GM21447 (cell line): ENCODE measurements at regions not wholly inside any gene's neighbourhood (a gene's known extent, or its start where the extent isn't known, plus 50 kb on each side); places are given as distances from the start of the nearest gene placed in this dataset.
"Not testable (repeated sequence)": the region's sequence is repeated elsewhere in the genome, so short reads cannot be mapped to it uniquely, and the experiment has no call there.

Experiments
- ATAC-seq: cut with Tn5 transposase; IDR thresholded peaks from one replicate; pipeline ENCODE4 v1.9.1; 2021; ENCODE audit not compliant: unreplicated experiment

GRCh38 chr1:213622365-213623063, 365.3 kb upstream of the PROX1 start:
- peak; percentile 77 for ATAC-seq

DNA sequence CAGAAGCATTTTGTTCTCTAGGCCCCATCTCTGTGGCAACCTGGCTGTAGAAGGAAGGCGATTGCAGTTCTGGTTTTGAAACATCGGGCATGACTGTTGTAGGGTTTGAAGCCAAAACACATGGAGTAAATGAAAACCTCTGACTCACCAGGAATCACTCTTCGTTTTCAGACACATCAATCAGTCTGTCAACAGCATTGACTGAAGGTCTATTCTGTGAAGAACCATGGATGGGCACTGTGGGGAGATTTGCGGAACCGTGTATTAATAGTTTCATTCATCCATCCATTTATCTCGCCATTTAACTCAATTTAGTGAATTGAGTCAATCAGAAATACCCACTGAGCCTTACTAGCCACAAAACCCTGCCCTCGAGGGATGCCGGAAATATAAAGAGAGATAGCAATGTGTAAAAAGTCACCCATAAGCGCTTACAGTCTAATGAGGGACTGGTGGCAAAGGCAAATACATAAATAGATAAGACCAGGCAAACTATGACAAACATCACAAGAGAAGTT, 364.6 kb upstream of the PROX1 start:
- ATAC-seq, result no peak

- no peak for ATAC-seq
Observed at GRCh38 chr1:213623862-213624261, 363.9 kb upstream of the PROX1 start.

DNA sequence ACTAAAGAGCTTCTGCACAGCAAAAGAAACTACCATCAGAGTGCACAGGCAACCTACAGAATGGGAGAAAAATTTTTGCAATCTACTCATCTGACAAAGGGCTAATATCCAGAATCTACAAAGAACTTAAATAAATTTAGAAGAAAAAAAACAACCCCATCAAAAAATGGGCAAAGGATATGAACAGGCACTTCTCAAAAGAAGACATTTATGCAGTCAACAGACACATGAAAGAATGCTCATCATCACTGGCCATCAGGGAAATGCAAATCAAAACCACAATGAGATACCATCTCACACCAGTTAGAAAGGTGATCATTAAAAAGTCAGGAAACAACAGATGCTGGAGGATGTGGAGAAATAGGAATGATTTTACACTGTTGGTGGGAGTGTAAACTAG, 351.0 kb upstream of the PROX1 start:
- not testable (repeated sequence) for ATAC-seq

GRCh38 chr1:213641312-213641711, 346.5 kb upstream of the PROX1 start:
- ATAC-seq, result no peak

GRCh38 chr1:213643360-213643759, 344.4 kb upstream of the PROX1 start:
- no peak for ATAC-seq

DNA sequence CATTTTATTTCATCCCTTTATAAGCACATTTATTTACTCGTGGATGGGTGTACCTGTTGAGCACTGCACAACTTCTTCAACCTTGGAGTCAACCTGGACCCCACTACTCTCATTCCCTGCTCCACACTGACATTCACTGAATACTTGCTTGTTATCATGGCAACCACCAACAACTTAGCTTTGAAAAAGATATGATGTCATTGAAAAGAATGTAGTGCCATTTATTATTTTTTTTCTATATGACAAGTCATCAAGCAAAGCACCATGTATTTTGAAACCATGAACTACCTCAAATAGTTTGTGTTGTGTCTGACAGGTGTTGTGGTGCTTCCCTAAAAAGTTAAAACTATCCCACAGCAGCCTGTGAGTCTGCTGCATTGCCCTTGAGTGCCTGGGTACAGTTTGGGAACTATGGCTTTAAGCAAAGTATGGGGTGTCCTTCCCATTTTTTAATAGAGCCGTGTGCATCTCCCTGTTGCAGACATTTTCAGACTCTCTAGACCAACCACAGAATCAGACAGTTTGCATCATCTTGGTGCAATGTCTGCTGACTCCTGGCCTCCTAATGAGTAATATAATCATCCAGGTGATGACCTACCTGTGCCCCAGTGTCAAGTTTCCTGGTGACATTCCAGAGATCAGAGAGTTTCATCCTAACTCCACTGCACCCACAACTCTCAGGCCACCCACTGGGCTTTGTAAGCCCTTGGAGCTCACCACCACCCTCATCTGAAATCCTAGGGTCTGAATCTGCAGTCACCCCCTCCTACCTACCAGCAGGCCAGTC, 339.7 kb upstream of the PROX1 start:
- ATAC-seq, result no peak

DNA sequence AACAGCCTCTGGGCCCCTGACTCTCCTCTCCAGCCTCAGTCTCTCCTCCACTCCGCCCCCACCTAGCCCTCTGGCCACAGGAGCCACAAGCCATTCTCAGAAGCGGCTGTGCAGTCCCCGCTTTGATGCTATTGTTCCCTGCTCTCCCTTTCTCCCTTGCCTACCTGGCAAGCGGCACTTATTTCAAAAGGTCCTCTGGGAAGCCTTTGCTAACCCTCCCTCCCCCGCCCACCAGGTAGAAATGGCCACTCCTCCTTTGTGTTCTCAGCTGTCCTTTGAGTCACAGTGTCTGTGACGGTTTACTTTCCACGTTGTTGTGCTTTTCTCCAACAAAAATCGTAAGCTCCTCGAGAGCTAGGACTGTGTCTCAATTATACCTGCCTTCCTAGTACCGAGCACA, 338.4 kb upstream of the PROX1 start:
- no peak for ATAC-seq

DNA sequence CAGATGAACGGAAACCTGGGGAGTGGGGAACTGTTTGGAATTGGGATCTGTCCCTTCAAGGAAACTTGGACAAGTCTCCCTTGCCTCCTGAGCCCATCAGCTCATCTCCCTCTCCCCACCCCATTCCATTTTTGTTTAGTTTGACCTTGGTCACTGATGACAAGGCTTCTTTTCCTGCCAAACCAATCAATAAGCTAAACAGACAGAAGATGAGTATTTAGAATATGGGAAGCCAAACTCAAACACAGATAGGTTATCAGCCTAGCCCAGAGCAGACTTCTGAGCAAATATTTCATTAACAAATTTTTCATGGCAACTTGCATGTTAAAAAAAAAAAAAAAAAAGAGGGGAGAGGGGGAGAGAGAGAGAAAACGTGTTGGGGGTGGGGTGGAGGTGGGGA, 337.2 kb upstream of the PROX1 start:
- ATAC-seq, result no peak

DNA sequence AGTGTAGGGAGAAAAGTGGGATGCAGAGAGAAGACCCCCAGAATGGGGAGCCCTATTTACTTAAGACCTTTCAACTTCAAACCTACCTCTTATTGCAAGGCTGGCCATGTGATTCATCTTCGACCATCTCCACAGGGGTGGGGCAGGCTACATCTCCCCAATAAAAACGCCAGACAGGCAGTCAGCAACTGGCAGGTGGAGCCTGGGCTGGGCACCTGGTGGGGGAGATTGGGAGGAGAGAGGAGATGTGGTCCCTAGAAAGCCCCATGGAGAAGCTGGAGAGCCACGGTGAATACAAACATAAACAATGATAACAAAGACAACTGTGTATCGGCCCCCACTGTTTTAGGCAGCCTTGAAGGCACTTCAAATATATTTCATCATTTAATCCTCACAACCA, 336.7 kb upstream of the PROX1 start:
- no peak for ATAC-seq

DNA sequence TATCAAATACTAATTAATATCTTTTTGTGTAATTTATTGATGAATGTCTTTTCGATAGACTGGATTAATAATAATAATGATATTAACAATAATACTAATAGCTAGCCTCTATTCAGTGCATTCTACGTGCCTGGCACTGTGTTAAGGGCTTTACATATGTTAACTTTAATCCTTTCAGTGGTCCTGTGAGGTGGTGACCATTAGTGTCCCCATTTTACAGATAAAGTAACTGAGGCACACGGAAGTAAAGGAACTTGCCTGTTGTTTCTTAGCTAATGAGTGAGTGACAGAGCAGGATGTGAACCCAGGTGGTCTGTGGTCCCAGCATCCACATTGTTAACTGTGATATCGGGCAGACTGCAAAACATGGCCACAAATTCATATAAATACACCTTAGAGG, 335.7 kb upstream of the PROX1 start:
- ATAC-seq, result no peak

DNA sequence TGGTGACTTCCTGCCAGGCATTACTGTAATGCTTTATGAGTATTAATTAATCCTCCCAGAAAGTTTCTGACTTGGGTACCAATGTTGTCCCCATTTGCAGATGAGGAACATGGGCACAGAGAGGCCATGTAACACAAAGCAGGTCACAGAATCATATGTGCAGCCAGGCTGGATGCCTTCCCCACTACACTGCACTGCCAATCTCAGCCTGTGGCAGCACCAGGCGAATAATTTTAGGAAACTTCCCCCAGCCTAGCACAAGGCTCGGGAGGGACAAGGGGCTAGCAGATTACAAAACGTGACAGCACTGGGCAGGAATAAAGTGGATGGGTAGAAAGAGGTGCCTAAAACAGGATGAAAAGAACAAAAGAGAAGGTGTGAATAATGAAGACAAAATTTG, 331.7 kb upstream of the PROX1 start:
- no peak for ATAC-seq

GRCh38 chr1:213656503-213656902, 331.3 kb upstream of the PROX1 start:
- no peak for ATAC-seq

- ATAC-seq, result no peak
Observed at GRCh38 chr1:213657013-213657412, 330.8 kb upstream of the PROX1 start.

GRCh38 chr1:213657879-213658278, 329.9 kb upstream of the PROX1 start:
- no peak for ATAC-seq

DNA sequence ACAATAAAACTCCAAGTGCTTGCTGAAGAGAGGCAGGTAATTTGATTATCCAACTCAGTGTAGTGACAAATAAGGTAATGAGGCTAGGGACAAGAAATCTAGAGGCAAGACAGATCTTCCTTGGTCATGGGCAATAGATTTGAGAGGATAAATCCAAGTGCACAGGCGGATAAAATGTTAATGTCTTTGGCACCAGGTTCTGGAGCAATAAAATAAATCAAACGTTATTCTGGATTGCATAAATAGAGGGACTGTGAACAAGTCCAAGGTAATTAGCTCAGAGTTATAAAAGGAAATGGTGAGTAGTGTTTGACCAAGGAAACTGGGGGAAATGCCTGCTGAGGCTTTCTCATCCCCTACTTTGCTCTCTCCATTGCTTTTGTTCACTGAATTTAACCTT, 329.3 kb upstream of the PROX1 start:
- no peak for ATAC-seq

DNA sequence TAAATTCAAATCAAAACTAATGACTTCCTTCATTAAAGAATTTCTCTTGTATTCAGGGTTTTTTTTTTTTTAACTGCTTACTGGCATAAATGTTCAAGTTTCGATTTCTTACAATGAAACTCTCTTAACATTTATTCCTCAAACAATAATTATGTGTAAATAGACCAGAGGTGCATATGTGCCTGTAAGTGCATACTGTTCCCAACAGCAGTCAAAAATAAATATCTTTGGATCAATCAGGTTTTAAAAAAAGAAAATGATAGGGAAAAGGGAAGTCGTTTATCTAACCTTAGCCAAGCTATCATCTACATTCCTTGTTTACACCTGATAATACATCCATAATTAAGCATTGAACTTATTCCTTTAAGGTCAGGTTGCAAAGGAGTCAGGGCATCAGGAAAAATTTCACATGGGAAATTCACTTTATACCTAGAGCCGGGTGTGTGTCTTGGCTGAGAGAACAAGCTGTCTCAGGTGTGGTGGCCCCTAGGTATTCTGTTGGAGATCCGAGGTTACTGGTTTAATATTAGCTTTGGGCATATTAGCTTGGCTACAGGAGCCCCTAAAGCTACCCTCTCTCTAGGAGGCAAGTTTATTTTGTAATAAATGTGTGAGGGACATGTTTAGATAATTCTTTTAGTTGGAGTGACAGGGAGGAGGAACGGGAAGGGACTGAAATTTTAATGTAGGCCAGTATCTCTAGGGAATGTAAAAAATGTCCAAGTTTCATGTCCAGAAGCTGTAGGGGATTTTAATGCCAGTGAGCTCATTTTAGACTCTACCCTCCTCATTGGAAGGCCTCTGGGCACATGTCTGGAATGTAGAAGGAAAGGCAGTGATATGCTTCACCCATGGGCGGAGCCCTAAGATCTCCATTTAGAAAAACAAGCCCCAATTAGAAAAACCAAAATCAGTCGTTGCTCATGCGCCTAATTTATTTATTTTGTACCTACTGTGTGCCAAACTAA, 327.9 kb upstream of the PROX1 start:
- no peak for ATAC-seq

GRCh38 chr1:213661302-213661701, 326.5 kb upstream of the PROX1 start:
- no peak for ATAC-seq

GRCh38 chr1:213666113-213666512, 321.7 kb upstream of the PROX1 start:
- ATAC-seq, result no peak

GRCh38 chr1:213666922-213667321, 320.9 kb upstream of the PROX1 start:
- ATAC-seq, result no peak

- ATAC-seq, result no peak
Observed at GRCh38 chr1:213669512-213669911, 318.3 kb upstream of the PROX1 start.
